A549 (cell line): ENCODE measurements at regions not wholly inside any gene's neighbourhood (a gene's known extent, or its start where the extent isn't known, plus 50 kb on each side); places are given as distances from the start of the nearest gene placed in this dataset.

ENCODE experiments used
- ATAC-seq, 2 experiments: fragments of 200-7000 bp in 1 of 2; fragments of >200 bp in 1 of 2; cut with Nextera tagmentation in 1 of 2; cut with Tn5 transposase in 1 of 2; 3 replicates each; pipeline versions ENCODE4 v1.8.0 to v1.9.1; 2018 to 2020; ENCODE audit warnings: mild to moderate bottlenecking in 1 of 2, moderate library complexity in 1 of 2
- CTCF ChIA-PET: fragments of 300-600 bp; sonication (Branson Sonifier 250); formaldehyde crosslinking; extraction: SDS; loops from one replicate; lab custom pipeline; 2021; ENCODE audit warnings: antibody characterized with exemption, inconsistent platforms; lab: Yijun Ruan, JAX
- POLR2A ChIA-PET: fragments of 350-600 bp; formaldehyde crosslinking; extraction: SDS; loops from one replicate; lab custom pipeline; 2021; ENCODE audit warnings: antibody characterized with exemption, inconsistent platforms; lab: Yijun Ruan, JAX
- DNase-seq, 2 experiments: peaks; one replicate each; pipeline versions ENCODE4 v3.0.0 to v3.0.0-alpha.2; 2011 to 2016; ENCODE audit warnings: low read depth in 1 of 2, low spot score in 1 of 2
- FAIRE-seq: peaks from 2 replicates; lab custom pipeline; 2011; peaks lifted over from hg19 to GRCh38; lab: Jason Lieb, UNC
- H3K27ac ChIP-seq, 2 experiments: fragments of >200 bp; sonication (Bioruptor Twin); formaldehyde crosslinking; 3 replicates each; pipeline ENCODE4 v1.5.1; 2016 to 2017
- H3K4me1 ChIP-seq: fragments of >200 bp; sonication (Bioruptor Twin); formaldehyde crosslinking; 3 replicates; pipeline ENCODE4 v1.6.1; 2016
- H3K4me2 ChIP-seq: fragments of >200 bp; sonication (Bioruptor Twin); formaldehyde crosslinking; 3 replicates; pipeline ENCODE4 v1.6.1; 2016
- H3K4me3 ChIP-seq: fragments of >200 bp; sonication (Bioruptor Twin); formaldehyde crosslinking; 3 replicates; pipeline ENCODE4 v1.5.1; 2016
- H3K9me3 ChIP-seq: fragments of >200 bp; sonication (Bioruptor Twin); formaldehyde crosslinking; 3 replicates; pipeline ENCODE4 v1.6.1; 2016
- BHLHE40 ChIP-seq: IDR thresholded peaks from 2 replicates; pipeline ENCODE4 v1.6.1; 2012; ENCODE audit warnings: low read depth, low read length, inconsistent platforms
- CHD2 ChIP-seq: fragments of 150-350 bp; IDR thresholded peaks from 2 replicates; pipeline ENCODE4 v1.6.1; 2014; ENCODE audit warnings: low read length; ENCODE audit not compliant: partially characterized antibody
- EHF ChIP-seq: fragments of 250-450 bp; sonication (Bioruptor Pico); IDR thresholded peaks from 2 replicates; pipeline ENCODE4 v1.5.0; 2020; ENCODE audit warnings: mild to moderate bottlenecking
- EP300 ChIP-seq, 2 experiments: fragments of >200 bp; sonication (Bioruptor Twin); formaldehyde crosslinking; IDR thresholded peaks; 2 replicates in 1 of 2; 3 replicates in 1 of 2; pipeline ENCODE4 v1.6.1; 2016 to 2017
- ESRRA ChIP-seq: fragments of 150-350 bp; IDR thresholded peaks from 2 replicates; pipeline ENCODE4 v1.6.1; 2014; ENCODE audit warnings: mild to moderate bottlenecking, low read length, borderline replicate concordance
- FOXS1 ChIP-seq: fragments of 250-450 bp; sonication (Bioruptor Pico); IDR thresholded peaks from 2 replicates; pipeline ENCODE4 v1.5.0; 2020; ENCODE audit warnings: mild to moderate bottlenecking, moderate library complexity
- HDAC2 ChIP-seq: fragments of 200-600 bp; sonication (generic); IDR thresholded peaks from 2 replicates; pipeline ENCODE4 v1.6.1; 2016
- JUNB ChIP-seq: fragments of >200 bp; sonication (Bioruptor Twin); formaldehyde crosslinking; IDR thresholded peaks from 2 replicates; pipeline ENCODE4 v1.6.1; 2016
- MAZ ChIP-seq: fragments of 150-350 bp; IDR thresholded peaks from 2 replicates; pipeline ENCODE4 v1.6.1; 2014; ENCODE audit warnings: antibody characterized with exemption, low read depth, low read length, borderline replicate concordance
- NFE2L2 ChIP-seq: fragments of 150-350 bp; conservative IDR thresholded peaks from 2 replicates; pipeline ENCODE4 v1.6.1; 2014; ENCODE audit warnings: low read length
- POLR2A ChIP-seq: IDR thresholded peaks from 2 replicates; pipeline ENCODE4 v1.6.1; 2012; ENCODE audit warnings: mild to moderate bottlenecking, low read length
- RAD21 ChIP-seq, 2 experiments: fragments of >200 bp in 1 of 2; sonication (Bioruptor Twin) in 1 of 2; formaldehyde crosslinking in 1 of 2; IDR thresholded peaks in 1 of 2; conservative IDR thresholded peaks in 1 of 2; 2 replicates in 1 of 2; 3 replicates in 1 of 2; pipeline ENCODE4 v1.6.1; 2012 to 2018; ENCODE audit warnings: inconsistent platforms in 1 of 2
- RARB ChIP-seq: fragments of 250-450 bp; sonication (Bioruptor Pico); IDR thresholded peaks from 2 replicates; pipeline ENCODE4 v1.8.0; 2021; ENCODE audit warnings: mild to moderate bottlenecking, moderate library complexity
- SREBF2 ChIP-seq: fragments of 450-650 bp; IDR thresholded peaks from 2 replicates; pipeline ENCODE4 v1.6.1; 2014; ENCODE audit warnings: mild to moderate bottlenecking, moderate library complexity
- TFCP2L1 ChIP-seq: fragments of 250-450 bp; sonication (Bioruptor Pico); IDR thresholded peaks from 2 replicates; pipeline ENCODE4 v1.5.0; 2021; ENCODE audit warnings: mild to moderate bottlenecking
- TP53 ChIP-seq: fragments of 250-450 bp; sonication (Bioruptor Pico); IDR thresholded peaks from 2 replicates; pipeline ENCODE4 v1.5.0; 2021; ENCODE audit warnings: mild to moderate bottlenecking, moderate library complexity
- ZC3H11A ChIP-seq: fragments of 450-650 bp; IDR thresholded peaks from 2 replicates; pipeline ENCODE4 v1.6.1; 2014; ENCODE audit warnings: antibody characterized with exemption, mild to moderate bottlenecking
- ZNF302 ChIP-seq: fragments of 250-450 bp; sonication (Bioruptor Pico); IDR thresholded peaks from 2 replicates; pipeline ENCODE4 v1.9.0; 2021; ENCODE audit warnings: inconsistent platforms, mild to moderate bottlenecking, moderate library complexity
- WGBS: methylation state at CpG from one replicate; pipeline ENCODE4 v1.1.6; 2017; ENCODE audit errors: missing lambda C conversion rate; 5-methylcytosine and 5-hydroxymethylcytosine counted together
- TF ChIP-seq, protein P1 (sequence below): fragments of 250-450 bp; sonication (Bioruptor Pico); IDR thresholded peaks from 2 replicates; pipeline ENCODE4 v1.5.0; 2021; ENCODE audit warnings: mild to moderate bottlenecking, moderate library complexity, borderline replicate concordance
- TF ChIP-seq, protein P2 (sequence below): IDR thresholded peaks from 2 replicates; pipeline ENCODE4 v1.6.1; 2012
- TF ChIP-seq, protein P3 (sequence below): fragments of 200-600 bp; sonication (generic); IDR thresholded peaks from 2 replicates; pipeline ENCODE4 v1.6.1; 2016; ENCODE audit warnings: antibody characterized with exemption, mild to moderate bottlenecking, moderate library complexity
- TF ChIP-seq, protein P4 (sequence below): IDR thresholded peaks from 2 replicates; pipeline ENCODE4 v1.6.1; 2012
- TF ChIP-seq, protein P5 (sequence below): fragments of >200 bp; sonication (Bioruptor Twin); formaldehyde crosslinking; IDR thresholded peaks from 2 replicates; pipeline ENCODE4 v1.6.1; 2016
- TF ChIP-seq, protein P6 (sequence below): fragments of 250-450 bp; sonication (Bioruptor Pico); IDR thresholded peaks from 2 replicates; pipeline ENCODE4 v1.5.0; 2020; ENCODE audit warnings: low read depth, mild to moderate bottlenecking, moderate library complexity

DNA sequence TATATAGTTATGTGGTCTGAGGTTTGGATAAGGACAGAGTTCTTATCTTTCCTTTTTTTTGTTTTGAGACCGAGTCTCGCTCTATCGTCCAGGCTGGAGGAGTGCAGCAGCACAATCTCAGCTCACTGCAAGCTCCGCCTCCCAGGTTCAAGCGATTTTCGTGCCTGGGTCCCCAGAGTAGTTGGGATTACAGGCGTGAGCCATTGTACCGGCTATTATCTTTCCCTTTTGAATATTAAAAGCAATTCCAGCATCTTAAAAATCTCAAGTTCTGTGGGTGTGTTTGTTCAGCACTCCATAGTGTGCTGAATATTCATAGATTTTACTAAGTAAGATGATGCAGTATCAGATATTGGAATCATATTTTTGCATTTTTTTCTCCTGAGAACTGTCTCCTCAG, 404.4 kb upstream of the RGS6 start:
- Histone ChIP-seq H3K4me2 (no peak overlapping the region), H3K27ac (no peak overlapping the region), H3K4me3 (no peak overlapping the region), H3K4me1 (no peaks in the 10 kb centered on the region), H3K9me3 (no peaks in the 10 kb centered on the region)
- ATAC-seq (no peak), FAIRE-seq (no peak), DNase-seq (no peak)
- WGBS = 73% methylated on average over 8 of the region's 8 CpGs
- ChIA-PET POLR2A (no interaction called here), CTCF (interaction anchor here (1.3 to 1.7 kb wide), 2 partner anchors 8 to 16 kb away, joined by 3 to 6 read pairs; no protein-coding TSS in a partner anchor)
- TF ChIP-seq, protein P1, sequence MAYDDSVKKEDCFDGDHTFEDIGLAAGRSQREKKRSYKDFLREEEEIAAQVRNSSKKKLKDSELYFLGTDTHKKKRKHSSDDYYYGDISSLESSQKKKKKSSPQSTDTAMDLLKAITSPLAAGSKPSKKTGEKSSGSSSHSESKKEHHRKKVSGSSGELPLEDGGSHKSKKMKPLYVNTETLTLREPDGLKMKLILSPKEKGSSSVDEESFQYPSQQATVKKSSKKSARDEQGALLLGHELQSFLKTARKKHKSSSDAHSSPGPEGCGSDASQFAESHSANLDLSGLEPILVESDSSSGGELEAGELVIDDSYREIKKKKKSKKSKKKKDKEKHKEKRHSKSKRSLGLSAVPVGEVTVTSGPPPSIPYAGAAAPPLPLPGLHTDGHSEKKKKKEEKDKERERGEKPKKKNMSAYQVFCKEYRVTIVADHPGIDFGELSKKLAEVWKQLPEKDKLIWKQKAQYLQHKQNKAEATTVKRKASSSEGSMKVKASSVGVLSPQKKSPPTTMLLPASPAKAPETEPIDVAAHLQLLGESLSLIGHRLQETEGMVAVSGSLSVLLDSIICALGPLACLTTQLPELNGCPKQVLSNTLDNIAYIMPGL (CRISPR knock-in tag) = no peak
- TF ChIP-seq TFCP2L1 (CRISPR knock-in tag) = no peak
- TF ChIP-seq, protein P2, sequence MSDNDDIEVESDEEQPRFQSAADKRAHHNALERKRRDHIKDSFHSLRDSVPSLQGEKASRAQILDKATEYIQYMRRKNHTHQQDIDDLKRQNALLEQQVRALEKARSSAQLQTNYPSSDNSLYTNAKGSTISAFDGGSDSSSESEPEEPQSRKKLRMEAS = no peak
- TF ChIP-seq RARB (CRISPR knock-in tag) = no peak

DNA sequence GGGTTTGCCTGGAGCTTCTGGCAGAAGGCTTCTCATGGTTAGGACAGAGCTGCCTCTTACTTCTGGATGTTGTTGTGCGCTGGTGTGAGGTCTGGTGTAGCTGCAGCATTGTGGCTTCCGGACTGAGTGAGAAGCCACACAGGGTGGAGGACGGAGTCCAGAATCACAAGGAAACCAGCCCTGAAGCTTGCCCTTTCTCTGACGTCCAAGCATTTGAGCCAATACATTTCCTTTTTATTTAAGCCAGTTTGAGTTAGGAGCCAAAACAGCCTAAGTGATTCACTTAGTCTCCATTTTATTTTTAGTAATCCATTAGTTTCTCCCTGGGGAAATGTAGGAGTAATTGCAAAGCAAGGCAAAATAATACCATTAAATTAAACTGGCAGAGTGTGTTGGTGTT, 402.4 kb upstream of the RGS6 start:
- H3K9me3 ChIP-seq = no peaks in the 10 kb centered on the region
- 84% methylated on average over 4 of the region's 4 CpGs for WGBS
- POLR2A ChIA-PET = no interaction called here
- no peak overlapping the region for H3K27ac ChIP-seq
- no peak for ATAC-seq
- no peak for TF ChIP-seq HDAC2
- TF ChIP-seq BHLHE40 = no peak
- TF ChIP-seq TP53 (CRISPR knock-in tag) = no peak
- TF ChIP-seq, all 56 proteins: peak for 0
- Histone ChIP-seq H3K4me1 (no peaks in the 10 kb centered on the region), H3K4me2 (no peak overlapping the region), H3K4me3 (no peak overlapping the region)
- CTCF ChIA-PET = interaction anchor here (1.6 kb wide), 1 partner anchor 10 kb away, joined by 5 read pairs; no protein-coding TSS in a partner anchor
- no peak for DNase-seq
- no peak for FAIRE-seq

DNA sequence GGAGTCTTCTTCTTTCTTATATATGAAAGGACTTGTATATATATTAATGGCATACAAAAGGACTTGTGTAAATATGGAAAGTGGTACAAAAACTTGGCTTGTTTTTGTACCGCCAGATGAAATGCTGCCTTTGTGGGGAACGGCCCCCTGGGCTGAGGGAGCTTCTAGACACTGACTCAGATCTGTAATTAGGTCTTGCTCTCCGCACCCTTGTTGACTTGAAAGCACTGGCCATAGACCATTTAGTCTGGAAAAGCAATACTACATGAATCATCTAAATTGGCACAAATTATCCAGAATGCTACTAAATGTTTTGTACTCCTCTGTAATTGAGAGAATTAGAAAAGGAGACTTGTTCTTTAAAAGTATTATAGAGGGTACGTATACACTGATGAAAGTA, 399.9 kb upstream of the RGS6 start:
- ATAC-seq = no peak
- no peak overlapping the region for H3K4me3 ChIP-seq
- H3K27ac ChIP-seq = no peak overlapping the region
- ChIA-PET CTCF (no interaction called here), POLR2A (no interaction called here)
- TF ChIP-seq CHD2 (no peak), ZNF302 (no peak), FOXS1 (no peak), ESRRA (no peak), BHLHE40 (no peak), EP300 (IDR thresholded peaks at IDR 0.05) (no peak), EHF (CRISPR knock-in tag) (no peak), TP53 (CRISPR knock-in tag) (no peak), RARB (CRISPR knock-in tag) (no peak), MAZ (no peak), JUNB (no peak), POLR2A (no peak), NFE2L2 (no peak), ZC3H11A (no peak), RAD21 (conservative IDR thresholded peaks at IDR 0.05 in 1 of 2, IDR thresholded peaks at IDR 0.05 in 1 of 2) (no peak), SREBF2 (no peak)
- TF ChIP-seq, protein P3, sequence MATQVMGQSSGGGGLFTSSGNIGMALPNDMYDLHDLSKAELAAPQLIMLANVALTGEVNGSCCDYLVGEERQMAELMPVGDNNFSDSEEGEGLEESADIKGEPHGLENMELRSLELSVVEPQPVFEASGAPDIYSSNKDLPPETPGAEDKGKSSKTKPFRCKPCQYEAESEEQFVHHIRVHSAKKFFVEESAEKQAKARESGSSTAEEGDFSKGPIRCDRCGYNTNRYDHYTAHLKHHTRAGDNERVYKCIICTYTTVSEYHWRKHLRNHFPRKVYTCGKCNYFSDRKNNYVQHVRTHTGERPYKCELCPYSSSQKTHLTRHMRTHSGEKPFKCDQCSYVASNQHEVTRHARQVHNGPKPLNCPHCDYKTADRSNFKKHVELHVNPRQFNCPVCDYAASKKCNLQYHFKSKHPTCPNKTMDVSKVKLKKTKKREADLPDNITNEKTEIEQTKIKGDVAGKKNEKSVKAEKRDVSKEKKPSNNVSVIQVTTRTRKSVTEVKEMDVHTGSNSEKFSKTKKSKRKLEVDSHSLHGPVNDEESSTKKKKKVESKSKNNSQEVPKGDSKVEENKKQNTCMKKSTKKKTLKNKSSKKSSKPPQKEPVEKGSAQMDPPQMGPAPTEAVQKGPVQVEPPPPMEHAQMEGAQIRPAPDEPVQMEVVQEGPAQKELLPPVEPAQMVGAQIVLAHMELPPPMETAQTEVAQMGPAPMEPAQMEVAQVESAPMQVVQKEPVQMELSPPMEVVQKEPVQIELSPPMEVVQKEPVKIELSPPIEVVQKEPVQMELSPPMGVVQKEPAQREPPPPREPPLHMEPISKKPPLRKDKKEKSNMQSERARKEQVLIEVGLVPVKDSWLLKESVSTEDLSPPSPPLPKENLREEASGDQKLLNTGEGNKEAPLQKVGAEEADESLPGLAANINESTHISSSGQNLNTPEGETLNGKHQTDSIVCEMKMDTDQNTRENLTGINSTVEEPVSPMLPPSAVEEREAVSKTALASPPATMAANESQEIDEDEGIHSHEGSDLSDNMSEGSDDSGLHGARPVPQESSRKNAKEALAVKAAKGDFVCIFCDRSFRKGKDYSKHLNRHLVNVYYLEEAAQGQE = no peak
- TF ChIP-seq, protein P4, sequence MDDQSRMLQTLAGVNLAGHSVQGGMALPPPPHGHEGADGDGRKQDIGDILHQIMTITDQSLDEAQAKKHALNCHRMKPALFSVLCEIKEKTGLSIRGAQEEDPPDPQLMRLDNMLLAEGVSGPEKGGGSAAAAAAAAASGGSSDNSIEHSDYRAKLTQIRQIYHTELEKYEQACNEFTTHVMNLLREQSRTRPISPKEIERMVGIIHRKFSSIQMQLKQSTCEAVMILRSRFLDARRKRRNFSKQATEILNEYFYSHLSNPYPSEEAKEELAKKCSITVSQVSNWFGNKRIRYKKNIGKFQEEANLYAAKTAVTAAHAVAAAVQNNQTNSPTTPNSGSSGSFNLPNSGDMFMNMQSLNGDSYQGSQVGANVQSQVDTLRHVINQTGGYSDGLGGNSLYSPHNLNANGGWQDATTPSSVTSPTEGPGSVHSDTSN = no peak
- TF ChIP-seq, protein P5, sequence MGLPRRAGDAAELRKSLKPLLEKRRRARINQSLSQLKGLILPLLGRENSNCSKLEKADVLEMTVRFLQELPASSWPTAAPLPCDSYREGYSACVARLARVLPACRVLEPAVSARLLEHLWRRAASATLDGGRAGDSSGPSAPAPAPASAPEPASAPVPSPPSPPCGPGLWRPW = no peak
- TF ChIP-seq, protein P6, sequence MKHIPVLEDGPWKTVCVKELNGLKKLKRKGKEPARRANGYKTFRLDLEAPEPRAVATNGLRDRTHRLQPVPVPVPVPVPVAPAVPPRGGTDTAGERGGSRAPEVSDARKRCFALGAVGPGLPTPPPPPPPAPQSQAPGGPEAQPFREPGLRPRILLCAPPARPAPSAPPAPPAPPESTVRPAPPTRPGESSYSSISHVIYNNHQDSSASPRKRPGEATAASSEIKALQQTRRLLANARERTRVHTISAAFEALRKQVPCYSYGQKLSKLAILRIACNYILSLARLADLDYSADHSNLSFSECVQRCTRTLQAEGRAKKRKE = no peak
- no peaks in the 10 kb centered on the region for H3K9me3 ChIP-seq
- no peak overlapping the region for H3K4me2 ChIP-seq
- no peak for FAIRE-seq
- 72% methylated on average over 4 of the region's 4 CpGs for WGBS
- no peaks in the 10 kb centered on the region for H3K4me1 ChIP-seq
- no peak for DNase-seq
